ENCODE measurements at regions not wholly inside any gene's neighbourhood (a gene's known extent, or its start where the extent isn't known, plus 50 kb on each side); places are given as distances from the start of the nearest gene placed in this dataset.
A peak's percentile ranks its signal among the peaks of the same experiment; 100 is the strongest.

DNA sequence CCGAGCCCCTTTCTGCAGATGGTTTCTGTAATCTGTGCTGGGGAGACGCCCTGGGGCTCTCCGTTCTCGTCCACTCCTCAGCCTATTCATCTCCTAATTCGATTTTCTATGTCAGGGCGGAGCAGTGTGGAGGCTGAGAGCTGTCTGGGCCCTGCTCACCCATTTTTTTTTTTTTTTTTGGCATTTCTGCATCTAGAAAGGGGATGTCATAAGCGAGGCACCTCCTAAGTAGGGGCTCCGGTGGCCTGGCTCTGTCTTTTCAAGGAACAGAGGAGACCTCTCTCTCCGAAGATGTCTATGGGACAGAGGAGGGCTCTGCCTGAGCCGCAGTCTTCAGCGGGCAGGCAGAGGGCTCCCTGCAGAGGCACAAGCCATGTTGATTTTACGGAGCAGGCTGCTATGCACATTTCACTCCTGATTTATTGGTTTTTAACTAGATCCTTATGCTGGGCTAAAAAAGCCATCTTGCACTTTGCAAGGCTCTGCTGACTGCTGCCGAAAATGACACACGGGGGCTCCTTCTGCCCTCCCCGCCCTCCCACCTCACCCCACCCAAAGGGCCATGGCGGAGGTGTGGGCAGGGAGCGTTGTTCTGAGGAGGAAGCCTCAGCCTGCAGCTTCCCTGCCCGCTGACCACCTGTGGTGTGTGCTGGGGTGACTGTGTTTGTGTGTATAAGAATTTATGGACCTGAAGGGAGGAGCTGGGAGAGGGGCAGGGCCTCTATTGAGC is 71.0 kb downstream of the FOXD2 start:
- CTCF ChIA-PET (ENCODE audit: partially characterized antibody) = interaction anchor here (1.0 to 2.2 kb wide), 5 partner anchors 12 to 201 kb away, joined by 3 to 10 read pairs (median 3); no protein-coding TSS in a partner anchor
- H3K9ac ChIP-seq (replicated peaks in 1 of 4; ENCODE audit: extremely low read depth in 1 of 4, low read depth in 3 of 4, low read length in 3 of 4) = no peak overlapping the region

More for the DNA sequence above, 71.0 kb downstream of the FOXD2 start:
- 15% methylated on average over 13 of the region's 18 CpGs; no CpG with 5 or more reads in 1 of the 2 experiments for WGBS, 2 experiments (ENCODE audit: extremely low coverage in 1 of 2, insufficient coverage in 1 of 2, insufficient read length in 1 of 2, insufficient replicate concordance in 2 of 2, low coverage in 1 of 2, low lambda C conversion rate in 2 of 2, missing lambda C conversion rate in 1 of 2)
- no peak overlapping the region for H3K56ac ChIP-seq (replicated peaks; ENCODE audit: insufficient read length, low read depth, low read length)
- H3K23ac ChIP-seq (ENCODE audit: insufficient read length) = no peak overlapping the region
- H4K8ac ChIP-seq (ENCODE audit: extremely low read depth, insufficient read depth, low read length) = no peak overlapping the region
- no peaks in the 10 kb centered on the region for H3K79me2 ChIP-seq (ENCODE audit: control insufficient read depth in 1 of 2, insufficient read depth in 2 of 2, low read length in 2 of 2)
- no peak overlapping the region for H2BK15ac ChIP-seq (ENCODE audit: low read length)
- H2BK20ac ChIP-seq (ENCODE audit: low read length) = no peak overlapping the region
- TF ChIP-seq PHF8 (conservative IDR thresholded peaks at IDR 0.05; ENCODE audit: low read depth, low read length) = no peak
- TF ChIP-seq GABPA (IDR thresholded peaks at IDR 0.05; ENCODE audit: borderline replicate concordance, insufficient read depth, low read length) = no peak
- TF ChIP-seq SIRT6 (IDR thresholded peaks at IDR 0.05; ENCODE audit: low read length) = no peak
- TF ChIP-seq FOSL1 (IDR thresholded peaks at IDR 0.05; ENCODE audit: insufficient read depth, low read depth, low read length) = no peak
- TF ChIP-seq MAFK (IDR thresholded peaks at IDR 0.05; ENCODE audit: low read depth, low read length) = no peak
- no peak for TF ChIP-seq SP2 (IDR thresholded peaks at IDR 0.05; ENCODE audit: low read length)
- TF ChIP-seq EZH2 (IDR thresholded peaks at IDR 0.05; ENCODE audit: low read depth, low read length, severe bottlenecking) = peak; percentile 22
- TF ChIP-seq SUZ12 (IDR thresholded peaks at IDR 0.05; ENCODE audit: low read length) = peak; percentile 8; the same call in 1 of the 2 replicates
- TF ChIP-seq, protein P1, sequence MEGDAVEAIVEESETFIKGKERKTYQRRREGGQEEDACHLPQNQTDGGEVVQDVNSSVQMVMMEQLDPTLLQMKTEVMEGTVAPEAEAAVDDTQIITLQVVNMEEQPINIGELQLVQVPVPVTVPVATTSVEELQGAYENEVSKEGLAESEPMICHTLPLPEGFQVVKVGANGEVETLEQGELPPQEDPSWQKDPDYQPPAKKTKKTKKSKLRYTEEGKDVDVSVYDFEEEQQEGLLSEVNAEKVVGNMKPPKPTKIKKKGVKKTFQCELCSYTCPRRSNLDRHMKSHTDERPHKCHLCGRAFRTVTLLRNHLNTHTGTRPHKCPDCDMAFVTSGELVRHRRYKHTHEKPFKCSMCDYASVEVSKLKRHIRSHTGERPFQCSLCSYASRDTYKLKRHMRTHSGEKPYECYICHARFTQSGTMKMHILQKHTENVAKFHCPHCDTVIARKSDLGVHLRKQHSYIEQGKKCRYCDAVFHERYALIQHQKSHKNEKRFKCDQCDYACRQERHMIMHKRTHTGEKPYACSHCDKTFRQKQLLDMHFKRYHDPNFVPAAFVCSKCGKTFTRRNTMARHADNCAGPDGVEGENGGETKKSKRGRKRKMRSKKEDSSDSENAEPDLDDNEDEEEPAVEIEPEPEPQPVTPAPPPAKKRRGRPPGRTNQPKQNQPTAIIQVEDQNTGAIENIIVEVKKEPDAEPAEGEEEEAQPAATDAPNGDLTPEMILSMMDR (IDR thresholded peaks at IDR 0.05; ENCODE audit: control extremely low read depth in 1 of 3, insufficient read depth in 1 of 3, low read depth in 1 of 3, low read length in 3 of 3) = no peak
- FAIRE-seq (no peak), DNase-seq (ENCODE audit: low read depth in 1 of 2, low spot score in 2 of 2) (no peak)
- peaks cover 0 to 5% (median 2%) of the 10 kb centered on the region in 4 experiments; a peak in 3 of 7 replicates for H3K4me1 ChIP-seq (replicated peaks in 1 of 4; ENCODE audit: control insufficient read depth in 3 of 4, insufficient read depth in 4 of 4, low read length in 3 of 4)
- no peaks in the 10 kb centered on the region for H3K36me3 ChIP-seq (ENCODE audit: control insufficient read depth in 2 of 4, insufficient read depth in 4 of 4, low read length in 3 of 4)
- no peak overlapping the region for H2BK12ac ChIP-seq (ENCODE audit: low read depth, low read length)
- no peaks in the 10 kb centered on the region for H3K79me1 ChIP-seq (ENCODE audit: low read depth, low read length)
- peak overlapping the region; percentile 76 to 78 for H3K4me2 ChIP-seq (ENCODE audit: insufficient read depth in 1 of 2, low read depth in 2 of 2, low read length in 2 of 2)
- peak overlapping the region; percentile 32 to 66 (median 43) for H3K4me3 ChIP-seq (ENCODE audit: extremely low read depth in 1 of 4, insufficient read depth in 2 of 4, low read depth in 3 of 4, low read length in 4 of 4)
- H2AK5ac ChIP-seq (ENCODE audit: low read depth, low read length) = no peak overlapping the region
- H3K23me2 ChIP-seq (ENCODE audit: low read depth, low read length) = peaks cover 13% of the 10 kb centered on the region; the same call in 1 of the 2 replicates
- H3K27ac ChIP-seq (ENCODE audit: low read depth, low read length) = no peak overlapping the region
- no peak overlapping the region for H4K91ac ChIP-seq (replicated peaks; ENCODE audit: insufficient read length, low read length)
- POLR2A ChIA-PET (ENCODE audit: partially characterized antibody) = no interaction called here
- H3K4ac ChIP-seq (replicated peaks; ENCODE audit: insufficient read length, low read depth, low read length) = no peak overlapping the region
- peaks cover 0 to 3% of the 10 kb centered on the region in 2 experiments for H4K20me1 ChIP-seq (replicated peaks in 1 of 2; ENCODE audit: control insufficient read depth in 1 of 2, insufficient read depth in 2 of 2, low read length in 2 of 2)
- H3K9me3 ChIP-seq (ENCODE audit: insufficient read depth in 2 of 2, low read depth in 1 of 2, low read length in 1 of 2) = no peaks in the 10 kb centered on the region
- H2BK120ac ChIP-seq (replicated peaks; ENCODE audit: low read depth, low read length) = no peak overlapping the region
- H3K18ac ChIP-seq (ENCODE audit: extremely low read depth, low read length) = no peak overlapping the region
- no peak overlapping the region for H2AFZ ChIP-seq (ENCODE audit: low read length)
- no peak overlapping the region for H3K14ac ChIP-seq (ENCODE audit: insufficient read length)
- no peak overlapping the region for H2BK5ac ChIP-seq (ENCODE audit: low read depth, low read length)
- H4K5ac ChIP-seq (ENCODE audit: insufficient read length, low read depth, low read length) = no peak overlapping the region
- peaks cover 22 to 53% (median 47%) of the 10 kb centered on the region in 4 experiments for H3K27me3 ChIP-seq (replicated peaks in 1 of 4; ENCODE audit: control insufficient read depth in 3 of 4, extremely low read depth in 1 of 4, insufficient read depth in 3 of 4, low read length in 3 of 4)

Data from H1 (cell line).